HCT116 (cell line): ENCODE measurements at regions not wholly inside any gene's neighbourhood (a gene's known extent, or its start where the extent isn't known, plus 50 kb on each side); places are given as distances from the start of the nearest gene placed in this dataset.

ENCODE experiments used
- ATAC-seq: fragments of 200-7000 bp; cut with Tn5 transposase; 2 replicates; pipeline ENCODE4 v1.9.1; 2020; ENCODE audit warnings: mild to moderate bottlenecking, moderate library complexity
- BruUV-seq: library from RNA; stranded (reverse); fragments of 400-500 nt; replicated peaks from 2 replicates; lab custom pipeline; 2021; lab: Mats Ljungman, UMichigan
- CTCF ChIA-PET: fragments of 300-600 bp; sonication (Branson Sonifier 250); formaldehyde crosslinking; loops from one replicate; lab custom pipeline; 2021; ENCODE audit warnings: antibody characterized with exemption; lab: Charles Lee
- POLR2A ChIA-PET: fragments of 300-600, 350-600 bp; sonication (Branson Sonifier 250); formaldehyde crosslinking; loops from one replicate; lab custom pipeline; 2021; ENCODE audit warnings: antibody characterized with exemption; lab: Charles Lee
- RAD21 ChIA-PET, 2 experiments: fragments of 300-600 bp; sonication (Branson Sonifier 250); formaldehyde crosslinking; loops; one replicate each; lab custom pipeline; 2023; ENCODE audit warnings: low total read pairs in 2 of 2; ENCODE audit not compliant: uncharacterized antibody in 2 of 2, unreplicated experiment in 2 of 2, low non-redundant PET in 1 of 2; lab: Charles Lee
- DNase-seq: peaks from one replicate; pipeline ENCODE4 v3.0.0-alpha.2; 2010; ENCODE audit warnings: low read depth, low spot score
- H2AFZ ChIP-seq: fragments of 200-600 bp; shearing (Covaris generic), sonication (generic); 2 replicates; pipeline ENCODE4 v1.6.1; 2017; ENCODE audit warnings: low read depth, mixed run types, mixed read lengths, antibody characterized with exemption, low read length; ENCODE audit not compliant: poor library complexity, severe bottlenecking
- H3K27ac ChIP-seq: 2 replicates; pipeline ENCODE4 v1.5.1; 2012; ENCODE audit warnings: low read depth, low read length
- H3K27me3 ChIP-seq: fragments of 200-600 bp; sonication (generic); 2 replicates; pipeline ENCODE4 v1.6.1; 2016; ENCODE audit warnings: mixed run types, low read length, mixed read lengths; ENCODE audit not compliant: insufficient read depth
- H3K36me3 ChIP-seq, 2 experiments: fragments of 200-500 bp in 1 of 2; fragments of 200-600 bp in 1 of 2; sonication (Bioruptor generic) in 1 of 2; sonication (generic) in 1 of 2; 2 replicates each; pipeline versions ENCODE4 v1.5.1 to v1.6.1; 2014 to 2016; ENCODE audit warnings: low read length in 2 of 2, inconsistent platforms in 1 of 2, mixed read lengths in 1 of 2, mixed run types in 1 of 2; ENCODE audit not compliant: insufficient read depth in 2 of 2, control insufficient read depth in 1 of 2
- H3K4me1 ChIP-seq, 2 experiments: fragments of 200-600 bp in 1 of 2; sonication (generic) in 1 of 2; 2 replicates each; pipeline versions ENCODE4 v1.5.1 to v1.6.1; 2012 to 2017; ENCODE audit warnings: low read length in 2 of 2, inconsistent platforms in 1 of 2, mild to moderate bottlenecking in 1 of 2, mixed read lengths in 1 of 2, mixed run types in 1 of 2, moderate library complexity in 1 of 2; ENCODE audit not compliant: insufficient read depth in 2 of 2, control insufficient read depth in 1 of 2
- H3K4me2 ChIP-seq: fragments of 200-600 bp; sonication (generic); 2 replicates; pipeline ENCODE4 v1.6.1; 2017; ENCODE audit warnings: mixed run types, low read length, mixed read lengths
- H3K4me3 ChIP-seq, 2 experiments: fragments of 200-600 bp in 1 of 2; sonication (generic) in 1 of 2; replicated peaks in 1 of 2; 2 replicates each; pipeline ENCODE4 v1.5.1; 2011 to 2016; ENCODE audit warnings: low read length in 2 of 2, control low read depth in 1 of 2, low read depth in 1 of 2, mild to moderate bottlenecking in 1 of 2, mixed read lengths in 1 of 2, mixed run types in 1 of 2
- H3K79me2 ChIP-seq: fragments of 200-600 bp; sonication (generic); 2 replicates; pipeline ENCODE4 v1.6.1; 2017; ENCODE audit warnings: mild to moderate bottlenecking, mixed run types, low read length, moderate library complexity, mixed read lengths; ENCODE audit not compliant: insufficient read depth
- H3K9ac ChIP-seq: fragments of 200-600 bp; sonication (generic); 2 replicates; pipeline ENCODE4 v1.6.1; 2016; ENCODE audit warnings: low read length, mixed read lengths
- H3K9me2 ChIP-seq: fragments of 200-600 bp; sonication (generic), shearing (Covaris generic); 2 replicates; pipeline ENCODE4 v1.6.1; 2017; ENCODE audit warnings: mixed run types, mild to moderate bottlenecking, moderate library complexity; ENCODE audit not compliant: insufficient read depth
- H3K9me3 ChIP-seq, 2 experiments: fragments of 200-500 bp in 1 of 2; fragments of 200-600 bp in 1 of 2; sonication (Bioruptor generic) in 1 of 2; sonication (generic) in 1 of 2; 2 replicates each; pipeline ENCODE4 v1.6.1; 2014 to 2017; ENCODE audit warnings: low read length in 2 of 2, mixed read lengths in 2 of 2, inconsistent platforms in 1 of 2, low read depth in 1 of 2, mild to moderate bottlenecking in 1 of 2, mixed run types in 1 of 2, moderate library complexity in 1 of 2; ENCODE audit not compliant: control insufficient read depth in 1 of 2, insufficient read depth in 1 of 2
- H4K20me1 ChIP-seq: fragments of 200-600 bp; sonication (generic), shearing (Covaris generic); 2 replicates; pipeline ENCODE4 v1.6.1; 2017; ENCODE audit warnings: mixed run types, mild to moderate bottlenecking, moderate library complexity; ENCODE audit not compliant: insufficient read depth
- CTCF ChIP-seq, 3 experiments: fragments of 200-600 bp in 1 of 3; sonication (generic) in 1 of 3; IDR thresholded peaks in 2 of 3; conservative IDR thresholded peaks in 1 of 3; 2 replicates each; pipeline ENCODE4 v1.5.1; 2012 to 2017; ENCODE audit warnings: low read depth in 2 of 3, low read length in 2 of 3, antibody characterized with exemption in 1 of 3, borderline replicate concordance in 1 of 3, control low read depth in 1 of 3, mild to moderate bottlenecking in 1 of 3, mixed read lengths in 1 of 3, mixed run types in 1 of 3, moderate library complexity in 1 of 3; ENCODE audit not compliant: insufficient read depth in 1 of 3
- EGR1 ChIP-seq: IDR thresholded peaks from 2 replicates; pipeline ENCODE4 v1.6.1; 2012; ENCODE audit warnings: low read depth
- ELF1 ChIP-seq: IDR thresholded peaks from 2 replicates; pipeline ENCODE4 v1.6.1; 2012; ENCODE audit warnings: low read depth, borderline replicate concordance
- EZH2 ChIP-seq: fragments of 200-600 bp; sonication (generic); IDR thresholded peaks from 2 replicates; pipeline ENCODE4 v1.6.1; 2017; ENCODE audit warnings: antibody characterized with exemption, mixed run types
- FOSL1 ChIP-seq: IDR thresholded peaks from 2 replicates; pipeline ENCODE4 v1.6.1; 2012; ENCODE audit warnings: low read depth
- JUND ChIP-seq: IDR thresholded peaks from 2 replicates; pipeline ENCODE4 v1.6.1; 2012
- POLR2AphosphoS5 ChIP-seq: IDR thresholded peaks from 2 replicates; pipeline ENCODE4 v1.6.1; 2011; ENCODE audit warnings: mild to moderate bottlenecking, low read depth, low read length, moderate library complexity
- RAD21 ChIP-seq: IDR thresholded peaks from 2 replicates; pipeline ENCODE4 v1.6.1; 2012; ENCODE audit warnings: low read depth, mild to moderate bottlenecking
- SIN3A ChIP-seq: IDR thresholded peaks from 2 replicates; pipeline ENCODE4 v1.6.1; 2012; ENCODE audit warnings: low read depth
- SP1 ChIP-seq: IDR thresholded peaks from 2 replicates; pipeline ENCODE4 v1.6.1; 2012; ENCODE audit warnings: low read depth
- SRF ChIP-seq: IDR thresholded peaks from 2 replicates; pipeline ENCODE4 v1.6.1; 2012; ENCODE audit warnings: low read depth
- TCF7L2 ChIP-seq: IDR thresholded peaks from 2 replicates; pipeline ENCODE4 v1.7.0; 2011; ENCODE audit warnings: borderline replicate concordance, inconsistent platforms; ENCODE audit not compliant: insufficient read depth, insufficient read length; ENCODE audit errors: extremely low read depth
- YY1 ChIP-seq: IDR thresholded peaks from 2 replicates; pipeline ENCODE4 v1.6.1; 2011; ENCODE audit warnings: low read length, low read depth, moderate library complexity, mild to moderate bottlenecking; ENCODE audit not compliant: insufficient replicate concordance; ENCODE audit errors: extremely low read depth
- ZBTB33 ChIP-seq: IDR thresholded peaks from 2 replicates; pipeline ENCODE4 v1.6.1; 2011; ENCODE audit warnings: mild to moderate bottlenecking, low read length, moderate library complexity; ENCODE audit not compliant: insufficient replicate concordance; ENCODE audit errors: extremely low read depth
- ZNF274 ChIP-seq: fragments of 200-500 bp; sonication (Bioruptor generic); IDR thresholded peaks from 2 replicates; pipeline ENCODE4 v1.6.1; 2014; ENCODE audit warnings: mild to moderate bottlenecking, low read depth, low read length, inconsistent platforms
- intact Hi-C: fragments of 100-400 bp; cut with micrococcal nuclease; formaldehyde crosslinking; loops from 2 replicates; pipeline ENCODE4 v1.10.0; 2022
- TF ChIP-seq, protein P1 (sequence below): IDR thresholded peaks from 2 replicates; pipeline ENCODE4 v1.6.1; 2012
- TF ChIP-seq, protein P2 (sequence below): IDR thresholded peaks from 2 replicates; pipeline ENCODE4 v1.6.1; 2012

GRCh38 chr16:86931410-86931941, 353.1 kb downstream of the FOXL1 start:
- Histone ChIP-seq H3K4me2 (no peak overlapping the region), H3K9me2 (no peaks in the 10 kb centered on the region), H2AFZ (no peak overlapping the region), H3K9me3 (no peaks in the 10 kb centered on the region), H3K4me3 (no peak overlapping the region), H3K4me1 (no peaks in the 10 kb centered on the region), H4K20me1 (no peaks in the 10 kb centered on the region), H3K27me3 (peaks cover 33% of the 10 kb centered on the region)
- CTCF ChIA-PET: no interaction called here
- DNase-seq (no peak), ATAC-seq (no peak)
- no TSS peak for BruUV-seq
- RAD21 ChIA-PET: no interaction called here
- intact Hi-C loops: no loop called here
- TF ChIP-seq SIN3A: no peak
- no peak for TF ChIP-seq YY1
- TF ChIP-seq CTCF (IDR thresholded peaks at IDR 0.05 in 2 of 3, conservative IDR thresholded peaks at IDR 0.05 in 1 of 3; ENCODE audit: borderline replicate concordance in 1 of 3, insufficient read depth in 1 of 3, low read depth in 2 of 3, low read length in 2 of 3): no peak
- no peak for TF ChIP-seq ZBTB33
- TF ChIP-seq, protein P1, sequence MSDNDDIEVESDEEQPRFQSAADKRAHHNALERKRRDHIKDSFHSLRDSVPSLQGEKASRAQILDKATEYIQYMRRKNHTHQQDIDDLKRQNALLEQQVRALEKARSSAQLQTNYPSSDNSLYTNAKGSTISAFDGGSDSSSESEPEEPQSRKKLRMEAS: no peak
- no peak for TF ChIP-seq ELF1
- TF ChIP-seq, protein P2, sequence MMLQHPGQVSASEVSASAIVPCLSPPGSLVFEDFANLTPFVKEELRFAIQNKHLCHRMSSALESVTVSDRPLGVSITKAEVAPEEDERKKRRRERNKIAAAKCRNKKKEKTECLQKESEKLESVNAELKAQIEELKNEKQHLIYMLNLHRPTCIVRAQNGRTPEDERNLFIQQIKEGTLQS: no peak
- no peak for TF ChIP-seq SP1
- TF ChIP-seq TCF7L2: no peak
- TF ChIP-seq EGR1: no peak
- TF ChIP-seq ZNF274: no peak
- no peak for TF ChIP-seq JUND
- TF ChIP-seq SRF: no peak
- no peak for TF ChIP-seq EZH2
- TF ChIP-seq FOSL1: no peak
- no peak for TF ChIP-seq RAD21
- no peak for TF ChIP-seq POLR2AphosphoS5
- TF ChIP-seq, all 23 proteins: peak for 0
- H3K27ac ChIP-seq: no peak overlapping the region
- POLR2A ChIA-PET: no interaction called here
- no peaks in the 10 kb centered on the region for H3K36me3 ChIP-seq
- H3K79me2 ChIP-seq: no peaks in the 10 kb centered on the region
- no peak overlapping the region for H3K9ac ChIP-seq
